Stomach (tissue), 4 donors: ENCODE measurements at regions not wholly inside any gene's neighbourhood (a gene's known extent, or its start where the extent isn't known, plus 50 kb on each side); places are given as distances from the start of the nearest gene placed in this dataset.

Source experiments
- EP300 ChIP-seq: sonication (generic); formaldehyde crosslinking; IDR thresholded peaks from one replicate; pipeline ENCODE4 v1.6.1; 2017; ENCODE audit warnings: antibody characterized with exemption
- POLR2A ChIP-seq, 4 donors: fragments of 450-650 bp; IDR thresholded peaks; one replicate each; pipeline ENCODE4 v1.6.1; 2016; ENCODE audit warnings: antibody characterized with exemption in 4 of 4, control low read depth in 2 of 4, mild to moderate bottlenecking in 1 of 4, moderate library complexity in 1 of 4
- POLR2AphosphoS5 ChIP-seq, 3 donors: sonication (generic); formaldehyde crosslinking; IDR thresholded peaks; one replicate each; pipeline ENCODE4 v1.6.1; 2016; ENCODE audit warnings: antibody characterized with exemption in 3 of 3
- TF ChIP-seq, protein P1 (sequence below), 7 experiments: fragments of 450-650 bp in 4 of 7; fragments of 200-600 bp in 3 of 7; sonication (generic) in 3 of 7; IDR thresholded peaks; one replicate each; pipeline ENCODE4 v1.5.1; 2016 to 2019; ENCODE audit warnings: antibody characterized with exemption in 7 of 7, control low read depth in 2 of 7, mild to moderate bottlenecking in 1 of 7

DNA sequence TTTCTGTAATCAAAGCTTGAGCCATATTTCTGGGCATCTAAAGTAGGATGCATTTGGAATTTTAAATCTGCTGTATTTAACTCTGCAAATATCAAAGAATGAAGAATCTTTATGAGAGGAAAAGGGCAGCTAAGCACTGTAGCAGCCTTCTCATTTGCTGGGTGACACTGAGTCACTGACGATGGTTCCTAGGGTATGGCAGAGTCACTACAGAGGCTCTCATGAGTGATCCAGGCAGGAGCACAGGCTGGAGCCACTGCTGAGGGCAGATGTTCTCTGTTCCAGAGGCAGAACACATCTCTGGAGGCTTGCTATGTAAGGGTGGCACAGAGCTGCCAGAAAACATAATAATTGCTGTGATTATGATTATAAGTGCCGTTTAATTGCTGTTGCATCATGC is 340.7 kb upstream of the HTR2A start:
- TF ChIP-seq POLR2AphosphoS5 (IDR thresholded peaks at IDR 0.05): no peak
- TF ChIP-seq, protein P1, sequence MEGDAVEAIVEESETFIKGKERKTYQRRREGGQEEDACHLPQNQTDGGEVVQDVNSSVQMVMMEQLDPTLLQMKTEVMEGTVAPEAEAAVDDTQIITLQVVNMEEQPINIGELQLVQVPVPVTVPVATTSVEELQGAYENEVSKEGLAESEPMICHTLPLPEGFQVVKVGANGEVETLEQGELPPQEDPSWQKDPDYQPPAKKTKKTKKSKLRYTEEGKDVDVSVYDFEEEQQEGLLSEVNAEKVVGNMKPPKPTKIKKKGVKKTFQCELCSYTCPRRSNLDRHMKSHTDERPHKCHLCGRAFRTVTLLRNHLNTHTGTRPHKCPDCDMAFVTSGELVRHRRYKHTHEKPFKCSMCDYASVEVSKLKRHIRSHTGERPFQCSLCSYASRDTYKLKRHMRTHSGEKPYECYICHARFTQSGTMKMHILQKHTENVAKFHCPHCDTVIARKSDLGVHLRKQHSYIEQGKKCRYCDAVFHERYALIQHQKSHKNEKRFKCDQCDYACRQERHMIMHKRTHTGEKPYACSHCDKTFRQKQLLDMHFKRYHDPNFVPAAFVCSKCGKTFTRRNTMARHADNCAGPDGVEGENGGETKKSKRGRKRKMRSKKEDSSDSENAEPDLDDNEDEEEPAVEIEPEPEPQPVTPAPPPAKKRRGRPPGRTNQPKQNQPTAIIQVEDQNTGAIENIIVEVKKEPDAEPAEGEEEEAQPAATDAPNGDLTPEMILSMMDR (IDR thresholded peaks at IDR 0.05): no peak
- no peak for TF ChIP-seq EP300
- TF ChIP-seq POLR2A (IDR thresholded peaks at IDR 0.05): no peak
